ENCODE measurements at regions not wholly inside any gene's neighbourhood (a gene's known extent, or its start where the extent isn't known, plus 50 kb on each side); places are given as distances from the start of the nearest gene placed in this dataset.

DNA sequence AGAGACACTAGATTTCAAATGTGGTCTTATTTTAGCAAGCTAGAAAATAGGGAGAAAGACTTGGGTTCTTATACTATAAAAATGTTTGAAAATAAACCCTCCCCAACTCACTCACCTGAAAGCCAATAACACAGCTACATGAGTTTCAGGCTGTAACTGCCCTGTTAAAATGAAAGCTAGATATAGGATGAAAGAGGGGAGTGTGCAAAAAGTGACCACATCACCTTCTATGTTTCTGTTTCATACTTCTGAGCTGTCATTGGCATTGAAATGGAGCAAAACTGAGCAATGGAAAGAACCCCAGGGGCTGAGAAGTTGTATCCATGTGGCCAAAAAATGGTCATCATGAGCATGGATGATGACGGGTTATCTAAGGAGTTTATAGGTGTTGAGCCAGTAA lies 148.1 kb upstream of the TENT5A start:
- TF ChIP-seq, protein P1, sequence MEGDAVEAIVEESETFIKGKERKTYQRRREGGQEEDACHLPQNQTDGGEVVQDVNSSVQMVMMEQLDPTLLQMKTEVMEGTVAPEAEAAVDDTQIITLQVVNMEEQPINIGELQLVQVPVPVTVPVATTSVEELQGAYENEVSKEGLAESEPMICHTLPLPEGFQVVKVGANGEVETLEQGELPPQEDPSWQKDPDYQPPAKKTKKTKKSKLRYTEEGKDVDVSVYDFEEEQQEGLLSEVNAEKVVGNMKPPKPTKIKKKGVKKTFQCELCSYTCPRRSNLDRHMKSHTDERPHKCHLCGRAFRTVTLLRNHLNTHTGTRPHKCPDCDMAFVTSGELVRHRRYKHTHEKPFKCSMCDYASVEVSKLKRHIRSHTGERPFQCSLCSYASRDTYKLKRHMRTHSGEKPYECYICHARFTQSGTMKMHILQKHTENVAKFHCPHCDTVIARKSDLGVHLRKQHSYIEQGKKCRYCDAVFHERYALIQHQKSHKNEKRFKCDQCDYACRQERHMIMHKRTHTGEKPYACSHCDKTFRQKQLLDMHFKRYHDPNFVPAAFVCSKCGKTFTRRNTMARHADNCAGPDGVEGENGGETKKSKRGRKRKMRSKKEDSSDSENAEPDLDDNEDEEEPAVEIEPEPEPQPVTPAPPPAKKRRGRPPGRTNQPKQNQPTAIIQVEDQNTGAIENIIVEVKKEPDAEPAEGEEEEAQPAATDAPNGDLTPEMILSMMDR (IDR thresholded peaks at IDR 0.05), result no peak
- TF ChIP-seq POLR2A (IDR thresholded peaks at IDR 0.05), result no peak
